ENCODE measurements at regions not wholly inside any gene's neighbourhood (a gene's known extent, or its start where the extent isn't known, plus 50 kb on each side); places are given as distances from the start of the nearest gene placed in this dataset.

GRCh38 chr21:45338311-45339017 lies 50.8 kb upstream of the POFUT2 start:
- TF ChIP-seq, protein P1, sequence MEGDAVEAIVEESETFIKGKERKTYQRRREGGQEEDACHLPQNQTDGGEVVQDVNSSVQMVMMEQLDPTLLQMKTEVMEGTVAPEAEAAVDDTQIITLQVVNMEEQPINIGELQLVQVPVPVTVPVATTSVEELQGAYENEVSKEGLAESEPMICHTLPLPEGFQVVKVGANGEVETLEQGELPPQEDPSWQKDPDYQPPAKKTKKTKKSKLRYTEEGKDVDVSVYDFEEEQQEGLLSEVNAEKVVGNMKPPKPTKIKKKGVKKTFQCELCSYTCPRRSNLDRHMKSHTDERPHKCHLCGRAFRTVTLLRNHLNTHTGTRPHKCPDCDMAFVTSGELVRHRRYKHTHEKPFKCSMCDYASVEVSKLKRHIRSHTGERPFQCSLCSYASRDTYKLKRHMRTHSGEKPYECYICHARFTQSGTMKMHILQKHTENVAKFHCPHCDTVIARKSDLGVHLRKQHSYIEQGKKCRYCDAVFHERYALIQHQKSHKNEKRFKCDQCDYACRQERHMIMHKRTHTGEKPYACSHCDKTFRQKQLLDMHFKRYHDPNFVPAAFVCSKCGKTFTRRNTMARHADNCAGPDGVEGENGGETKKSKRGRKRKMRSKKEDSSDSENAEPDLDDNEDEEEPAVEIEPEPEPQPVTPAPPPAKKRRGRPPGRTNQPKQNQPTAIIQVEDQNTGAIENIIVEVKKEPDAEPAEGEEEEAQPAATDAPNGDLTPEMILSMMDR (IDR thresholded peaks at IDR 0.05), result no peak
- no peak for TF ChIP-seq POLR2A (IDR thresholded peaks at IDR 0.05)

All from uterus (tissue), 2 donors.